IMR-90 (cell line): ENCODE measurements at regions not wholly inside any gene's neighbourhood (a gene's known extent, or its start where the extent isn't known, plus 50 kb on each side); places are given as distances from the start of the nearest gene placed in this dataset.
A peak's percentile ranks its signal among the peaks of the same experiment; 100 is the strongest.

Experiments
- ATAC-seq: fragments of 200-7000 bp; cut with Tn5 transposase; 2 replicates; pipeline ENCODE4 v1.9.1; 2020; ENCODE audit warnings: low read depth, mild to moderate bottlenecking, moderate library complexity
- BruUV-seq: library from RNA; stranded (reverse); fragments of 400-500 nt; replicated peaks from 2 replicates; lab custom pipeline; 2021; lab: Mats Ljungman, UMichigan
- CTCF ChIA-PET: fragments of 300-600 bp; formaldehyde crosslinking; extraction: SDS; loops from one replicate; lab custom pipeline; 2021; ENCODE audit warnings: antibody characterized with exemption; lab: Yijun Ruan, JAX
- POLR2A ChIA-PET: fragments of 300-600 bp; sonication (Branson Sonifier 250); formaldehyde crosslinking; loops from one replicate; lab custom pipeline; 2022; ENCODE audit warnings: antibody characterized with exemption; ENCODE audit not compliant: unreplicated experiment; lab: Charles Lee
- DNase-seq: peaks from one replicate; pipeline ENCODE4 v3.0.0; 2013
- H2AFZ ChIP-seq: replicated peaks from 2 replicates; pipeline ENCODE3; 2013; ENCODE audit warnings: low read length, mild to moderate bottlenecking; ENCODE audit not compliant: poor library complexity
- H2AK5ac ChIP-seq: 2 replicates; pipeline ENCODE4 v1.6.1; 2013; ENCODE audit warnings: low read depth, low read length, inconsistent platforms
- H2AK9ac ChIP-seq: replicated peaks from 2 replicates; pipeline ENCODE3; 2013; ENCODE audit warnings: mild to moderate bottlenecking, low read depth, low read length, moderate library complexity; ENCODE audit not compliant: poor library complexity
- H2BK120ac ChIP-seq: 2 replicates; pipeline ENCODE4 v1.6.1; 2013; ENCODE audit warnings: low read depth, low read length, inconsistent platforms
- H2BK15ac ChIP-seq: 3 replicates; pipeline ENCODE4 v1.6.1; 2013; ENCODE audit warnings: low read depth, low read length, inconsistent platforms
- H2BK20ac ChIP-seq: 2 replicates; pipeline ENCODE4 v1.6.1; 2013; ENCODE audit warnings: low read depth, mild to moderate bottlenecking, inconsistent platforms, low read length, moderate library complexity
- H2BK5ac ChIP-seq: 2 replicates; pipeline ENCODE4 v1.6.1; 2013; ENCODE audit warnings: mild to moderate bottlenecking, low read depth, low read length, inconsistent platforms; ENCODE audit not compliant: poor library complexity, severe bottlenecking
- H3K14ac ChIP-seq: replicated peaks from 2 replicates; pipeline ENCODE4 v1.6.1; 2013; ENCODE audit warnings: low read depth, low read length, inconsistent platforms
- H3K18ac ChIP-seq: 2 replicates; pipeline ENCODE4 v1.6.1; 2013; ENCODE audit warnings: low read depth, low read length, control low read depth
- H3K23ac ChIP-seq: 2 replicates; pipeline ENCODE4 v1.6.1; 2013; ENCODE audit warnings: low read depth, low read length, inconsistent platforms
- H3K27ac ChIP-seq: 2 replicates; pipeline ENCODE4 v1.5.1; 2013; ENCODE audit warnings: mild to moderate bottlenecking, control low read depth, low read length; ENCODE audit not compliant: insufficient read depth
- H3K27me3 ChIP-seq: 2 replicates; pipeline ENCODE4 v1.6.1; 2013; ENCODE audit warnings: low read length; ENCODE audit not compliant: control insufficient read depth, insufficient read depth
- H3K36me3 ChIP-seq: 2 replicates; pipeline ENCODE4 v1.6.1; 2013; ENCODE audit warnings: low read length, mixed read lengths; ENCODE audit not compliant: control insufficient read depth, insufficient read depth
- H3K4ac ChIP-seq: 2 replicates; pipeline ENCODE4 v1.6.1; 2013; ENCODE audit warnings: low read depth, low read length, inconsistent platforms
- H3K4me1 ChIP-seq: 2 replicates; pipeline ENCODE4 v1.6.1; 2013; ENCODE audit warnings: low read length, mixed read lengths; ENCODE audit not compliant: control insufficient read depth, insufficient read depth
- H3K4me2 ChIP-seq: 2 replicates; pipeline ENCODE4 v1.6.1; 2013; ENCODE audit warnings: low read depth, mild to moderate bottlenecking, control low read depth, low read length, moderate library complexity
- H3K4me3 ChIP-seq: 2 replicates; pipeline ENCODE4 v1.5.1; 2013; ENCODE audit warnings: low read depth, mild to moderate bottlenecking, control low read depth, low read length, moderate library complexity; ENCODE audit not compliant: insufficient read depth
- H3K56ac ChIP-seq: 2 replicates; pipeline ENCODE4 v1.6.1; 2013; ENCODE audit warnings: low read length, inconsistent platforms; ENCODE audit not compliant: insufficient read depth; ENCODE audit errors: extremely low read depth
- H3K79me1 ChIP-seq, 2 experiments: 2 replicates each; pipeline ENCODE4 v1.6.1; 2013; ENCODE audit warnings: low read length in 2 of 2, inconsistent platforms in 1 of 2, low read depth in 1 of 2
- H3K9ac ChIP-seq: 2 replicates; pipeline ENCODE4 v1.6.1; 2013; ENCODE audit warnings: low read depth, low read length, control low read depth
- H3K9me1 ChIP-seq: 2 replicates; pipeline ENCODE4 v1.6.1; 2013; ENCODE audit warnings: low read length, inconsistent platforms; ENCODE audit not compliant: insufficient read depth
- H3K9me3 ChIP-seq: 2 replicates; pipeline ENCODE4 v1.6.1; 2013; ENCODE audit warnings: low read length; ENCODE audit not compliant: control insufficient read depth, insufficient read depth
- H4K20me1 ChIP-seq: 2 replicates; pipeline ENCODE4 v1.6.1; 2013; ENCODE audit warnings: low read length, inconsistent platforms; ENCODE audit not compliant: insufficient read depth
- H4K5ac ChIP-seq: 2 replicates; pipeline ENCODE4 v1.6.1; 2013; ENCODE audit warnings: mild to moderate bottlenecking, low read depth, low read length, control low read depth
- H4K8ac ChIP-seq, 2 experiments: 2 replicates each; pipeline ENCODE4 v1.6.1; 2013; ENCODE audit warnings: low read depth in 2 of 2, low read length in 2 of 2, control low read depth in 1 of 2, inconsistent platforms in 1 of 2
- H4K91ac ChIP-seq: 2 replicates; pipeline ENCODE4 v1.6.1; 2013; ENCODE audit warnings: low read depth, low read length, inconsistent platforms; ENCODE audit not compliant: insufficient read depth
- MAFK ChIP-seq: IDR thresholded peaks from 2 replicates; pipeline ENCODE4 v1.6.1; 2012; ENCODE audit warnings: low read depth, low read length, improper control_type of control experiment
- SMC3 ChIP-seq: fragments of 150-350 bp; IDR thresholded peaks from 2 replicates; pipeline ENCODE4 v1.6.1; 2016; ENCODE audit warnings: low read depth, mild to moderate bottlenecking, antibody characterized with exemption, low read length, moderate library complexity
- WGBS, 2 experiments: methylation state at CpG; one replicate each; pipeline versions ENCODE4 v1.1.5 to v1.1.7; 2013; ENCODE audit warnings: missing lambda C conversion rate in 2 of 2; ENCODE audit not compliant: insufficient read length in 1 of 2; ENCODE audit errors: extremely low coverage in 2 of 2; 5-methylcytosine and 5-hydroxymethylcytosine counted together
- dilution Hi-C: fragments of 300-500 bp; cut with HindIII; formaldehyde crosslinking; loops from one replicate; pipeline ENCODE4 v1.14.3; 2018; ENCODE audit warnings: low sequenced_read_pairs; ENCODE audit not compliant: unreplicated experiment
- in situ Hi-C: fragments of 300-500 bp; cut with MboI; formaldehyde crosslinking; loops from 3 replicates; pipeline ENCODE4 v1.14.3; 2019; ENCODE audit warnings: low sequenced_read_pairs, inconsistent platforms, mixed read lengths
- intact Hi-C: fragments of 100-400 bp; cut with micrococcal nuclease; formaldehyde crosslinking; loops from 2 replicates; pipeline ENCODE4 v1.10.0; 2022
- TF ChIP-seq, protein P1 (sequence below): conservative IDR thresholded peaks from 2 replicates; pipeline ENCODE4 v1.5.1; 2012; ENCODE audit warnings: mild to moderate bottlenecking, low read depth, low read length, improper control_type of control experiment

DNA sequence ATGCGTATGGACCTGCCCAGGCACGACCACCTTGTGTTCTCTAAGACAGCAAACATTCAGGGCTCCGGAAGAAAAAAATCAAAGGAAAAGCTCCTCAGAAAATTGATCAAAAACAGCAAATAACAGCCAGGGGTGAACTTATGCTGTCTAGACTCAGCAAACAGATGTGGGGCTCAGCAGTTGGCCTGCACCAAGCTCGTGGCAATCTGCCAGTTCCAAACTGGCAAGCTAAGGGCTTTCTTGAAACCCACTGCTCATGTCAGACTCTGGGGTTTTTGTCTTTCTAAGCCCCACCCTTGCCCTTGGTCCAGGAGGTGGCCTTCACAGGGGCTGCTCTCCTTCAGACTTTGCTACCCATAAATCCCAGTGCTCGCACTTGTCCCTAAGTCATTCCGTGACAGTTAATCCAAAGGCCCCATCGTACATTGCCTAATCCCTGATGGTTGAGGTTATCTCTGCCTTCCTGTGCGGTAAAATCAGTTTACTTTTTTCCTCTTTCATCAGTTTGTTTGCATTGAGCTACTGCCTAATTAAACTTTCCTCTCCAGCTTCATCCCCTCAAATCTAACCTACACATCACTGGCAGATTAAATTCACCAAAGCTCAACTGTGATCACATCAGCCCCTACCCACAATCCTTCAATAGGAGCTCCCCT, 408.0 kb downstream of the LRATD1 start:
- no peak for ATAC-seq
- H3K23ac ChIP-seq, result no peak overlapping the region
- H3K79me1 ChIP-seq, result no peaks in the 10 kb centered on the region
- H4K8ac ChIP-seq, result no peak overlapping the region
- in situ Hi-C loops (loop anchor here (25.0 kb wide), 1 partner anchor 547 kb away; the partner anchor contains the start of gene DDX1), dilution Hi-C loops (no loop called here), intact Hi-C loops (loop anchor here (5.0 to 10.0 kb wide), 4 partner anchors 127 to 547 kb away; partner anchors contain the start of genes LRATD1 and NBAS)
- ChIA-PET POLR2A (no interaction called here), CTCF (no interaction called here)
- no TSS peak for BruUV-seq
- 33% methylated on average over 3 of the region's 8 CpGs; no CpG with 5 or more reads in 1 of the 2 experiments for WGBS, 2 experiments
- H3K27me3 ChIP-seq, result no peaks in the 10 kb centered on the region
- H3K4me1 ChIP-seq, result peaks cover 16% of the 10 kb centered on the region
- no peak overlapping the region for H3K14ac ChIP-seq
- H2AK5ac ChIP-seq, result peak overlapping the region; percentile 23; the same call in 1 of the 2 replicates
- H3K27ac ChIP-seq, result no peak overlapping the region; the same call in 1 of the 2 replicates
- H4K91ac ChIP-seq, result no peak overlapping the region
- H2BK15ac ChIP-seq, result peak overlapping the region; percentile 17; the same call in 1 of the 3 replicates
- no peak overlapping the region for H4K5ac ChIP-seq
- no peak overlapping the region for H3K9ac ChIP-seq
- H3K9me1 ChIP-seq, result peaks cover 10% of the 10 kb centered on the region
- H3K56ac ChIP-seq, result no peak overlapping the region
- no peak overlapping the region for H3K4ac ChIP-seq
- H4K20me1 ChIP-seq, result no peaks in the 10 kb centered on the region
- no peaks in the 10 kb centered on the region for H3K9me3 ChIP-seq
- H3K4me3 ChIP-seq, result no peak overlapping the region
- H2BK5ac ChIP-seq, result no peak overlapping the region
- TF ChIP-seq SMC3 (no peak), MAFK (no peak)
- TF ChIP-seq, protein P1, sequence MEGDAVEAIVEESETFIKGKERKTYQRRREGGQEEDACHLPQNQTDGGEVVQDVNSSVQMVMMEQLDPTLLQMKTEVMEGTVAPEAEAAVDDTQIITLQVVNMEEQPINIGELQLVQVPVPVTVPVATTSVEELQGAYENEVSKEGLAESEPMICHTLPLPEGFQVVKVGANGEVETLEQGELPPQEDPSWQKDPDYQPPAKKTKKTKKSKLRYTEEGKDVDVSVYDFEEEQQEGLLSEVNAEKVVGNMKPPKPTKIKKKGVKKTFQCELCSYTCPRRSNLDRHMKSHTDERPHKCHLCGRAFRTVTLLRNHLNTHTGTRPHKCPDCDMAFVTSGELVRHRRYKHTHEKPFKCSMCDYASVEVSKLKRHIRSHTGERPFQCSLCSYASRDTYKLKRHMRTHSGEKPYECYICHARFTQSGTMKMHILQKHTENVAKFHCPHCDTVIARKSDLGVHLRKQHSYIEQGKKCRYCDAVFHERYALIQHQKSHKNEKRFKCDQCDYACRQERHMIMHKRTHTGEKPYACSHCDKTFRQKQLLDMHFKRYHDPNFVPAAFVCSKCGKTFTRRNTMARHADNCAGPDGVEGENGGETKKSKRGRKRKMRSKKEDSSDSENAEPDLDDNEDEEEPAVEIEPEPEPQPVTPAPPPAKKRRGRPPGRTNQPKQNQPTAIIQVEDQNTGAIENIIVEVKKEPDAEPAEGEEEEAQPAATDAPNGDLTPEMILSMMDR, result no peak
- H3K4me2 ChIP-seq, result no peak overlapping the region
- H2BK20ac ChIP-seq, result no peak overlapping the region
- no peak overlapping the region for H2AFZ ChIP-seq
- H2AK9ac ChIP-seq, result no peak overlapping the region
- H2BK120ac ChIP-seq, result no peak overlapping the region; the same call in 1 of the 2 replicates
- no peak for DNase-seq
- H3K36me3 ChIP-seq, result no peaks in the 10 kb centered on the region
- H3K18ac ChIP-seq, result no peak overlapping the region
